ENCODE measurements at regions not wholly inside any gene's neighbourhood (a gene's known extent, or its start where the extent isn't known, plus 50 kb on each side); places are given as distances from the start of the nearest gene placed in this dataset.

- TF ChIP-seq CTCF (IDR thresholded peaks at IDR 0.05) (no peak), POLR2A (IDR thresholded peaks at IDR 0.05) (no peak)
Observed at GRCh38 chr2:139201516-139201915, 421.3 kb upstream of the NXPH2 start.

All from testis (tissue), 2 donors.